GM23338 (cell line): ENCODE measurements at regions not wholly inside any gene's neighbourhood (a gene's known extent, or its start where the extent isn't known, plus 50 kb on each side); places are given as distances from the start of the nearest gene placed in this dataset.

ENCODE experiments used
- ATAC-seq: fragments of 200-7000 bp; cut with Tn5 transposase; 3 replicates; pipeline ENCODE4 v1.9.1; 2020
- DNase-seq: peaks from one replicate; pipeline ENCODE4 v3.0.0-alpha.2; 2015; ENCODE audit warnings: low spot score
- H2AFZ ChIP-seq: fragments of 200-600 bp; sonication (generic); 2 replicates; pipeline ENCODE4 v1.8.0; 2016; ENCODE audit warnings: antibody characterized with exemption, mild to moderate bottlenecking, moderate library complexity
- H3F3A ChIP-seq: fragments of 200-600 bp; sonication (generic); replicated peaks from 2 replicates; pipeline ENCODE4 v1.8.0; 2017; ENCODE audit warnings: antibody characterized with exemption, mixed run types, low read depth
- H3K27ac ChIP-seq: fragments of 200-600 bp; sonication (generic); 2 replicates; pipeline ENCODE4 v1.6.1; 2016; ENCODE audit warnings: low read depth
- H3K27me3 ChIP-seq: fragments of 200-600 bp; sonication (generic); 2 replicates; pipeline ENCODE4 v1.8.0; 2016; ENCODE audit warnings: mild to moderate bottlenecking, mixed run types, moderate library complexity; ENCODE audit not compliant: insufficient read depth
- H3K36me3 ChIP-seq: fragments of 200-600 bp; sonication (generic); 2 replicates; pipeline ENCODE4 v1.8.0; 2016; ENCODE audit warnings: mild to moderate bottlenecking; ENCODE audit not compliant: insufficient read depth
- H3K4me1 ChIP-seq: fragments of 200-600 bp; sonication (generic); 2 replicates; pipeline ENCODE4 v1.8.0; 2016; ENCODE audit warnings: mild to moderate bottlenecking, moderate library complexity; ENCODE audit not compliant: insufficient read depth
- H3K4me2 ChIP-seq: fragments of 200-600 bp; sonication (generic); 2 replicates; pipeline ENCODE4 v1.7.1; 2017; ENCODE audit warnings: mixed run types
- H3K4me3 ChIP-seq: fragments of 200-600 bp; sonication (generic); 2 replicates; pipeline ENCODE4 v1.6.1; 2016; ENCODE audit warnings: mixed run types
- H3K79me2 ChIP-seq: fragments of 200-600 bp; sonication (generic); replicated peaks from 2 replicates; pipeline ENCODE4 v1.8.0; 2017; ENCODE audit warnings: mild to moderate bottlenecking; ENCODE audit not compliant: insufficient read depth
- H3K9me2 ChIP-seq: fragments of 200-600 bp; sonication (generic); 2 replicates; pipeline ENCODE4 v1.8.0; 2017; ENCODE audit not compliant: insufficient read depth
- H4K20me1 ChIP-seq: fragments of 200-600 bp; sonication (generic); replicated peaks from 2 replicates; pipeline ENCODE4 v1.8.0; 2017; ENCODE audit warnings: mild to moderate bottlenecking; ENCODE audit not compliant: insufficient read depth
- H3K27ac Mint-ChIP-seq: 2 replicates; pipeline ENCODE4 v1.8.0; 2020; ENCODE audit warnings: inconsistent platforms, mild to moderate bottlenecking, moderate library complexity, mixed read lengths
- H3K27me3 Mint-ChIP-seq: 3 replicates; pipeline ENCODE4 v1.8.0; 2022; ENCODE audit warnings: low read depth, mild to moderate bottlenecking, moderate library complexity, mixed read lengths, inconsistent platforms; ENCODE audit not compliant: insufficient read depth, poor library complexity
- H3K36me3 Mint-ChIP-seq: 3 replicates; pipeline ENCODE4 v1.8.0; 2021; ENCODE audit warnings: low read depth, mild to moderate bottlenecking, inconsistent platforms, moderate library complexity, mixed read lengths
- H3K4me1 Mint-ChIP-seq: 3 replicates; pipeline ENCODE4 v1.8.0; 2020; ENCODE audit warnings: mild to moderate bottlenecking, inconsistent platforms, mixed read lengths
- H3K4me3 Mint-ChIP-seq: 3 replicates; pipeline ENCODE4 v1.8.0; 2021; ENCODE audit warnings: moderate library complexity, mild to moderate bottlenecking, inconsistent platforms, mixed read lengths
- H3K9me3 Mint-ChIP-seq: 3 replicates; pipeline ENCODE4 v1.8.0; 2020; ENCODE audit warnings: moderate library complexity, mild to moderate bottlenecking, inconsistent platforms, mixed read lengths
- CREB1 ChIP-seq: fragments of 250-450 bp; sonication (Bioruptor Pico); IDR thresholded peaks from 2 replicates; pipeline ENCODE4 v1.5.0; 2020; ENCODE audit warnings: low read depth, mild to moderate bottlenecking, moderate library complexity
- CTCF ChIP-seq, 2 experiments: fragments of 200-600 bp in 1 of 2; sonication (generic) in 1 of 2; conservative IDR thresholded peaks; 2 replicates each; pipeline versions ENCODE4 v1.5.1 to v1.6.1; 2016 to 2017; ENCODE audit warnings: antibody characterized with exemption in 2 of 2, low read depth in 2 of 2, mild to moderate bottlenecking in 2 of 2, moderate library complexity in 1 of 2
- ETS1 ChIP-seq: IDR thresholded peaks from 2 replicates; pipeline ENCODE4 v1.6.1; 2016; ENCODE audit warnings: antibody characterized with exemption
- EZH2 ChIP-seq: fragments of 200-600 bp; sonication (generic); IDR thresholded peaks from one replicate; pipeline ENCODE4 v1.8.0; 2017; ENCODE audit warnings: antibody characterized with exemption, mild to moderate bottlenecking, low read depth; ENCODE audit not compliant: unreplicated experiment
- EZH2phosphoT487 ChIP-seq: fragments of 200-600 bp; sonication (generic); IDR thresholded peaks from one replicate; pipeline ENCODE4 v1.8.1; 2018; ENCODE audit warnings: antibody characterized with exemption; ENCODE audit not compliant: unreplicated experiment
- JUNB ChIP-seq: IDR thresholded peaks from one replicate; pipeline ENCODE4 v1.6.1; 2016; ENCODE audit warnings: antibody characterized with exemption; ENCODE audit not compliant: unreplicated experiment
- NANOG ChIP-seq: IDR thresholded peaks from 2 replicates; pipeline ENCODE4 v1.6.1; 2016; ENCODE audit warnings: antibody characterized with exemption, borderline replicate concordance
- POLR2AphosphoS5 ChIP-seq: IDR thresholded peaks from 2 replicates; pipeline ENCODE4 v1.6.1; 2016; ENCODE audit warnings: antibody characterized with exemption, low read depth
- REST ChIP-seq: IDR thresholded peaks from one replicate; pipeline ENCODE4 v1.6.1; 2018; ENCODE audit warnings: antibody characterized with exemption; ENCODE audit not compliant: unreplicated experiment
- STAT1 ChIP-seq: IDR thresholded peaks from one replicate; pipeline ENCODE4 v1.6.1; 2016; ENCODE audit warnings: antibody characterized with exemption; ENCODE audit not compliant: unreplicated experiment
- ZNF114 ChIP-seq: fragments of 250-450 bp; sonication (Bioruptor Pico); IDR thresholded peaks from 2 replicates; pipeline ENCODE4 v1.5.0; 2020; ENCODE audit warnings: mild to moderate bottlenecking, moderate library complexity
- ZNF331 ChIP-seq: fragments of 250-450 bp; sonication (Bioruptor Pico); IDR thresholded peaks from 2 replicates; pipeline ENCODE4 v1.5.0; 2020; ENCODE audit warnings: low read depth, mild to moderate bottlenecking, moderate library complexity
- TF ChIP-seq, protein P1 (sequence below): fragments of 250-450 bp; sonication (Bioruptor Pico); IDR thresholded peaks from 2 replicates; pipeline ENCODE4 v1.5.0; 2020; ENCODE audit warnings: mild to moderate bottlenecking, moderate library complexity

GRCh38 chr5:96045888-96046287 lies 84.2 kb upstream of the ELL2 start:
- no peak for ATAC-seq
- no peak for DNase-seq
- Histone ChIP-seq H2AFZ (no peak overlapping the region), H3K4me1 (no peaks in the 10 kb centered on the region; the same call in 1 of the 2 replicates), H4K20me1 (no peaks in the 10 kb centered on the region), H3K36me3 (no peaks in the 10 kb centered on the region), H3F3A (no peaks in the 10 kb centered on the region), H3K79me2 (no peaks in the 10 kb centered on the region), H3K27me3 (no peaks in the 10 kb centered on the region), H3K27ac (no peak overlapping the region), H3K9me2 (peaks cover 4% of the 10 kb centered on the region; the same call in 1 of the 2 replicates), H3K4me3 (no peak overlapping the region), H3K4me2 (no peak overlapping the region)
- no peak overlapping the region for H3K27ac Mint-ChIP-seq
- TF ChIP-seq NANOG (no peak), JUNB (no peak), REST (no peak), STAT1 (no peak), CTCF (conservative IDR thresholded peaks at IDR 0.05; ENCODE audit: low read depth in 2 of 2) (no peak), EZH2phosphoT487 (no peak), ZNF114 (CRISPR knock-in tag) (no peak), POLR2AphosphoS5 (no peak), CREB1 (no peak), EZH2 (no peak), ZNF331 (CRISPR knock-in tag) (no peak), ETS1 (no peak)
- TF ChIP-seq, protein P1, sequence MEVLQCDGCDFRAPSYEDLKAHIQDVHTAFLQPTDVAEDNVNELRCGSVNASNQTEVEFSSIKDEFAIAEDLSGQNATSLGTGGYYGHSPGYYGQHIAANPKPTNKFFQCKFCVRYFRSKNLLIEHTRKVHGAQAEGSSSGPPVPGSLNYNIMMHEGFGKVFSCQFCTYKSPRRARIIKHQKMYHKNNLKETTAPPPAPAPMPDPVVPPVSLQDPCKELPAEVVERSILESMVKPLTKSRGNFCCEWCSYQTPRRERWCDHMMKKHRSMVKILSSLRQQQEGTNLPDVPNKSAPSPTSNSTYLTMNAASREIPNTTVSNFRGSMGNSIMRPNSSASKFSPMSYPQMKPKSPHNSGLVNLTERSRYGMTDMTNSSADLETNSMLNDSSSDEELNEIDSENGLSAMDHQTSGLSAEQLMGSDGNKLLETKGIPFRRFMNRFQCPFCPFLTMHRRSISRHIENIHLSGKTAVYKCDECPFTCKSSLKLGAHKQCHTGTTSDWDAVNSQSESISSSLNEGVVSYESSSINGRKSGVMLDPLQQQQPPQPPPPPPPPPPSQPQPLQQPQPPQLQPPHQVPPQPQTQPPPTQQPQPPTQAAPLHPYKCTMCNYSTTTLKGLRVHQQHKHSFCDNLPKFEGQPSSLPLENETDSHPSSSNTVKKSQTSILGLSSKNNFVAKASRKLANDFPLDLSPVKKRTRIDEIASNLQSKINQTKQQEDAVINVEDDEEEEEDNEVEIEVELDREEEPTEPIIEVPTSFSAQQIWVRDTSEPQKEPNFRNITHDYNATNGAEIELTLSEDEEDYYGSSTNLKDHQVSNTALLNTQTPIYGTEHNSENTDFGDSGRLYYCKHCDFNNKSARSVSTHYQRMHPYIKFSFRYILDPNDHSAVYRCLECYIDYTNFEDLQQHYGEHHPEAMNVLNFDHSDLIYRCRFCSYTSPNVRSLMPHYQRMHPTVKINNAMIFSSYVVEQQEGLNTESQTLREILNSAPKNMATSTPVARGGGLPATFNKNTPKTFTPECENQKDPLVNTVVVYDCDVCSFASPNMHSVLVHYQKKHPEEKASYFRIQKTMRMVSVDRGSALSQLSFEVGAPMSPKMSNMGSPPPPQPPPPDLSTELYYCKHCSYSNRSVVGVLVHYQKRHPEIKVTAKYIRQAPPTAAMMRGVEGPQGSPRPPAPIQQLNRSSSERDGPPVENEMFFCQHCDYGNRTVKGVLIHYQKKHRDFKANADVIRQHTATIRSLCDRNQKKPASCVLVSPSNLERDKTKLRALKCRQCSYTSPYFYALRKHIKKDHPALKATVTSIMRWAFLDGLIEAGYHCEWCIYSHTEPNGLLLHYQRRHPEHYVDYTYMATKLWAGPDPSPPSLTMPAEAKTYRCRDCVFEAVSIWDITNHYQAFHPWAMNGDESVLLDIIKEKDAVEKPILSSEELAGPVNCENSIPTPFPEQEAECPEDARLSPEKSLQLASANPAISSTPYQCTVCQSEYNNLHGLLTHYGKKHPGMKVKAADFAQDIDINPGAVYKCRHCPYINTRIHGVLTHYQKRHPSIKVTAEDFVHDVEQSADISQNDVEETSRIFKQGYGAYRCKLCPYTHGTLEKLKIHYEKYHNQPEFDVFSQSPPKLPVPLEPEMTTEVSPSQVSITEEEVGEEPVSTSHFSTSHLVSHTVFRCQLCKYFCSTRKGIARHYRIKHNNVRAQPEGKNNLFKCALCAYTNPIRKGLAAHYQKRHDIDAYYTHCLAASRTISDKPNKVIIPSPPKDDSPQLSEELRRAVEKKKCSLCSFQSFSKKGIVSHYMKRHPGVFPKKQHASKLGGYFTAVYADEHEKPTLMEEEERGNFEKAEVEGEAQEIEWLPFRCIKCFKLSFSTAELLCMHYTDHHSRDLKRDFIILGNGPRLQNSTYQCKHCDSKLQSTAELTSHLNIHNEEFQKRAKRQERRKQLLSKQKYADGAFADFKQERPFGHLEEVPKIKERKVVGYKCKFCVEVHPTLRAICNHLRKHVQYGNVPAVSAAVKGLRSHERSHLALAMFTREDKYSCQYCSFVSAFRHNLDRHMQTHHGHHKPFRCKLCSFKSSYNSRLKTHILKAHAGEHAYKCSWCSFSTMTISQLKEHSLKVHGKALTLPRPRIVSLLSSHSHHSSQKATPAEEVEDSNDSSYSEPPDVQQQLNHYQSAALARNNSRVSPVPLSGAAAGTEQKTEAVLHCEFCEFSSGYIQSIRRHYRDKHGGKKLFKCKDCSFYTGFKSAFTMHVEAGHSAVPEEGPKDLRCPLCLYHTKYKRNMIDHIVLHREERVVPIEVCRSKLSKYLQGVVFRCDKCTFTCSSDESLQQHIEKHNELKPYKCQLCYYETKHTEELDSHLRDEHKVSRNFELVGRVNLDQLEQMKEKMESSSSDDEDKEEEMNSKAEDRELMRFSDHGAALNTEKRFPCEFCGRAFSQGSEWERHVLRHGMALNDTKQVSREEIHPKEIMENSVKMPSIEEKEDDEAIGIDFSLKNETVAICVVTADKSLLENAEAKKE (CRISPR knock-in tag) = no peak
- no peaks in the 10 kb centered on the region for H3K4me1 Mint-ChIP-seq
- H3K4me3 Mint-ChIP-seq = no peak overlapping the region
- no peaks in the 10 kb centered on the region for H3K9me3 Mint-ChIP-seq
- no peaks in the 10 kb centered on the region for H3K27me3 Mint-ChIP-seq
- no peaks in the 10 kb centered on the region for H3K36me3 Mint-ChIP-seq
